Keratinocyte (primary cell): ENCODE measurements at regions not wholly inside any gene's neighbourhood (a gene's known extent, or its start where the extent isn't known, plus 50 kb on each side); places are given as distances from the start of the nearest gene placed in this dataset.
"Not testable (repeated sequence)": the region's sequence is repeated elsewhere in the genome, so short reads cannot be mapped to it uniquely, and the experiment has no call there.

Experiments
- DNase-seq: peaks from one replicate; pipeline ENCODE4 v3.0.0-alpha.2; 2011; ENCODE audit warnings: low read depth, missing footprints, low spot score
- FAIRE-seq: peaks from 2 replicates; lab custom pipeline; 2011; peaks lifted over from hg19 to GRCh38; lab: Jason Lieb, UNC
- H2AFZ ChIP-seq: 2 replicates; pipeline ENCODE4 v1.6.0; 2012; ENCODE audit warnings: low read length, control low read depth, inconsistent platforms; ENCODE audit not compliant: control insufficient read depth
- H3K27ac ChIP-seq: 2 replicates; pipeline ENCODE4 v1.5.1; 2011; ENCODE audit warnings: low read length; ENCODE audit not compliant: control insufficient read depth, insufficient read depth
- H3K27me3 ChIP-seq: 3 replicates; pipeline ENCODE4 v1.6.0; 2011; ENCODE audit warnings: low read length; ENCODE audit not compliant: control insufficient read depth, insufficient read depth; ENCODE audit errors: extremely low read depth
- H3K36me3 ChIP-seq, 2 experiments: 2 replicates in 1 of 2; 3 replicates in 1 of 2; pipeline ENCODE4 v1.5.1; 2011; ENCODE audit warnings: low read length in 2 of 2, mild to moderate bottlenecking in 1 of 2; ENCODE audit not compliant: control insufficient read depth in 2 of 2, insufficient read depth in 2 of 2; ENCODE audit errors: extremely low read depth in 1 of 2
- H3K4me1 ChIP-seq: 3 replicates; pipeline ENCODE4 v1.5.1; 2011; ENCODE audit warnings: low read length; ENCODE audit not compliant: control insufficient read depth, insufficient read depth; ENCODE audit errors: extremely low read depth
- H3K4me2 ChIP-seq: 3 replicates; pipeline ENCODE4 v1.6.0; 2011; ENCODE audit warnings: low read depth, low read length; ENCODE audit not compliant: control insufficient read depth, insufficient read depth; ENCODE audit errors: extremely low read depth
- H3K4me3 ChIP-seq, 3 experiments: fragments of 200-600 bp in 1 of 3; sonication (generic) in 1 of 3; 2 replicates in 2 of 3; 3 replicates in 1 of 3; pipeline ENCODE4 v1.5.1; 2011 to 2016; ENCODE audit warnings: low read length in 3 of 3, mild to moderate bottlenecking in 3 of 3, control low read depth in 2 of 3, inconsistent platforms in 1 of 3, low read depth in 1 of 3, mixed read lengths in 1 of 3, mixed run types in 1 of 3, moderate library complexity in 1 of 3; ENCODE audit not compliant: control insufficient read depth in 2 of 3, insufficient read depth in 2 of 3; ENCODE audit errors: extremely low read depth in 1 of 3
- H3K79me2 ChIP-seq: 2 replicates; pipeline ENCODE4 v1.6.0; 2012; ENCODE audit warnings: low read length; ENCODE audit not compliant: control insufficient read depth, insufficient read depth
- H3K9ac ChIP-seq: 3 replicates; pipeline ENCODE4 v1.6.0; 2011; ENCODE audit warnings: low read length; ENCODE audit not compliant: control insufficient read depth, insufficient read depth; ENCODE audit errors: extremely low read depth
- H3K9me1 ChIP-seq: 3 replicates; pipeline ENCODE4 v1.6.0; 2011; ENCODE audit warnings: low read length; ENCODE audit not compliant: control insufficient read depth, insufficient read depth; ENCODE audit errors: extremely low read depth
- H3K9me3 ChIP-seq: 2 replicates; pipeline ENCODE4 v1.5.1; 2012; ENCODE audit warnings: low read depth, low read length; ENCODE audit not compliant: control insufficient read depth
- H4K20me1 ChIP-seq: 3 replicates; pipeline ENCODE4 v1.6.0; 2011; ENCODE audit warnings: low read length; ENCODE audit not compliant: control insufficient read depth, insufficient read depth; ENCODE audit errors: extremely low read depth
- EZH2 ChIP-seq: IDR thresholded peaks from one replicate; pipeline ENCODE4 v1.6.1; 2012; ENCODE audit warnings: inconsistent platforms, mild to moderate bottlenecking, low read length, moderate library complexity
- dilution Hi-C: fragments of 300-500 bp; cut with MboI; formaldehyde crosslinking; loops from one replicate; pipeline ENCODE4 v1.7.0; 2020; ENCODE audit warnings: low sequenced_read_pairs; ENCODE audit not compliant: extremely low pct_ligation_motif_present
- TF ChIP-seq, protein P1 (sequence below), 3 experiments: IDR thresholded peaks in 1 of 3; conservative IDR thresholded peaks in 1 of 3; optimal IDR thresholded peaks in 1 of 3; 2 replicates in 2 of 3; 3 replicates in 1 of 3; pipeline versions ENCODE3 to v1.5.1; 2011; ENCODE audit warnings: low read length in 3 of 3, mild to moderate bottlenecking in 3 of 3, moderate library complexity in 2 of 3, control low read depth in 1 of 3, inconsistent platforms in 1 of 3; ENCODE audit not compliant: insufficient read depth in 2 of 3; ENCODE audit errors: extremely low read depth in 1 of 3

DNA sequence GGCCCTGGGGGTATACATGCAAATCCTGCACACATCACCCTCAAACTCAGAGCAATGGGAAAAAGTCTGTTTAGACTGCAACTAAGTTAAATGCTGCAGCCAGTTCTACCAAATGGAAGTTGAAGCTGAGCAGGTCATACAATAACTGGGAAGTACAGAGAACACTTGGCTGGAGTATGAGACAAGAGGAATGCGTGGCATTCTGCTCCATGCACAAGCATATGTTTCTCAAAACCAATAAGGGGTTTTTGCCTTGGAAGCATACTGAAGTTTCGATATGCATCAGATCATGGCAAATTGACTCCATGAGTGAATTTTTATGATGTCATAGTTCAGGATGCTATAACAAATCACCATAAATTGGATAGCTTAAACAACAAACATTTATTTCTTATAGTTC is 193.8 kb downstream of the COL12A1 start:
- no peak overlapping the region for H2AFZ ChIP-seq
- no peak overlapping the region for H3K4me3 ChIP-seq
- no peaks in the 10 kb centered on the region for H3K79me2 ChIP-seq
- DNase-seq, result no peak
- no peak for FAIRE-seq
- no peak overlapping the region for H3K27ac ChIP-seq
- dilution Hi-C loops, result no loop called here
- H4K20me1 ChIP-seq, result no peaks in the 10 kb centered on the region
- no peak overlapping the region for H3K9ac ChIP-seq
- no peak for TF ChIP-seq EZH2
- TF ChIP-seq, protein P1, sequence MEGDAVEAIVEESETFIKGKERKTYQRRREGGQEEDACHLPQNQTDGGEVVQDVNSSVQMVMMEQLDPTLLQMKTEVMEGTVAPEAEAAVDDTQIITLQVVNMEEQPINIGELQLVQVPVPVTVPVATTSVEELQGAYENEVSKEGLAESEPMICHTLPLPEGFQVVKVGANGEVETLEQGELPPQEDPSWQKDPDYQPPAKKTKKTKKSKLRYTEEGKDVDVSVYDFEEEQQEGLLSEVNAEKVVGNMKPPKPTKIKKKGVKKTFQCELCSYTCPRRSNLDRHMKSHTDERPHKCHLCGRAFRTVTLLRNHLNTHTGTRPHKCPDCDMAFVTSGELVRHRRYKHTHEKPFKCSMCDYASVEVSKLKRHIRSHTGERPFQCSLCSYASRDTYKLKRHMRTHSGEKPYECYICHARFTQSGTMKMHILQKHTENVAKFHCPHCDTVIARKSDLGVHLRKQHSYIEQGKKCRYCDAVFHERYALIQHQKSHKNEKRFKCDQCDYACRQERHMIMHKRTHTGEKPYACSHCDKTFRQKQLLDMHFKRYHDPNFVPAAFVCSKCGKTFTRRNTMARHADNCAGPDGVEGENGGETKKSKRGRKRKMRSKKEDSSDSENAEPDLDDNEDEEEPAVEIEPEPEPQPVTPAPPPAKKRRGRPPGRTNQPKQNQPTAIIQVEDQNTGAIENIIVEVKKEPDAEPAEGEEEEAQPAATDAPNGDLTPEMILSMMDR (optimal IDR thresholded peaks at IDR 0.05 in 1 of 3, IDR thresholded peaks at IDR 0.05 in 1 of 3, conservative IDR thresholded peaks at IDR 0.05 in 1 of 3; ENCODE audit: extremely low read depth in 1 of 3, insufficient read depth in 2 of 3, low read length in 3 of 3), result no peak
- no peaks in the 10 kb centered on the region for H3K9me3 ChIP-seq
- no peaks in the 10 kb centered on the region for H3K27me3 ChIP-seq
- H3K9me1 ChIP-seq, result no peaks in the 10 kb centered on the region
- H3K4me2 ChIP-seq, result no peak overlapping the region
- no peaks in the 10 kb centered on the region for H3K4me1 ChIP-seq
- H3K36me3 ChIP-seq, result no peaks in the 10 kb centered on the region

DNA sequence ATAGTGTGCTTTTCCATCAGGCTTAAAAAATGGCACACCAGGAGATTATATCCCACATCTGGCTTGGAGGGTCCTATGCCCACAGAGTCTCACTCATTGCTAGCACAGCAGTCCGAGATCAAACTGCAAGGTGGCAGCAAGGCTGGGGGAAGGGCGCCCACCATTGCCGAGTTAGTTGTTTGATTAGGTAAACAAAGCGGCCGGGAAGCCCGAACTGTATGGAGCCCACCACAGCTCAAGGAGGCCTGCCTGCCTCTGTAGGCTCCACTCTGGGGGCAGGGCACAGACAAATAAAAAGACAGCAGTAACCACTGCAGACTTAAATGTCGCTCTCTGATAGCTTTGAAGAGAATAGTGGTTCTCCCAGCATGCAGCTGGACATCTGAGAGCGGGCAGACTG is 201.9 kb downstream of the COL12A1 start:
- H3K27ac ChIP-seq, DNase-seq, dilution Hi-C loops, H3K9me3 ChIP-seq, H4K20me1 ChIP-seq, H3K79me2 ChIP-seq, H3K4me3 ChIP-seq, H3K27me3 ChIP-seq, H2AFZ ChIP-seq, H3K4me2 ChIP-seq, H3K36me3 ChIP-seq, H3K9me1 ChIP-seq, H3K9ac ChIP-seq, H3K4me1 ChIP-seq, FAIRE-seq: not testable (repeated sequence)

DNA sequence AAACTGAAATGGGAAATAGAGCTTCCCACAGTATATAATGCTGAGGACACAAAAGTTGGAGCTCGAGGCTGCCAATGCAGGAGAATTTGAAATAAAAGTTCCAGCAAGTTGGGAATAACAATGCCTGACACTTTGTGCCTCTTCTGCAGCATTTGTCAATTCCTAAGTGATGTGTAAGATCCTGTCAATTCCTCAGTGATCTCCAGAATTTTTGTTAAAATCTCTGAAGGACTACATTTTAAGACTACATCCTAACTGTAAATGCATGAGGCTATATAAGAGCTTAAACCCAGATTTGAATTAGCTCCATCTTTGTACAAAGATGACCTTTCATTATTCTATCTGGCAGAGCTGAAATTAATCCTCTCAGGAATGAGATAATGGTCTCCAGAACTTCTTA is 208.2 kb downstream of the COL12A1 start:
- Histone ChIP-seq H3K79me2 (no peaks in the 10 kb centered on the region), H3K36me3 (no peaks in the 10 kb centered on the region), H3K27me3 (no peaks in the 10 kb centered on the region), H3K4me1 (peaks cover 11% of the 10 kb centered on the region), H3K4me2 (no peak overlapping the region), H3K9me3 (no peaks in the 10 kb centered on the region), H3K4me3 (no peak overlapping the region), H3K9me1 (no peaks in the 10 kb centered on the region), H3K27ac (no peak overlapping the region), H4K20me1 (no peaks in the 10 kb centered on the region), H2AFZ (no peak overlapping the region), H3K9ac (no peak overlapping the region)
- TF ChIP-seq, protein P1 (optimal IDR thresholded peaks at IDR 0.05 in 1 of 3, IDR thresholded peaks at IDR 0.05 in 1 of 3, conservative IDR thresholded peaks at IDR 0.05 in 1 of 3; ENCODE audit: extremely low read depth in 1 of 3, insufficient read depth in 2 of 3, low read length in 3 of 3), result no peak
- no peak for TF ChIP-seq EZH2
- dilution Hi-C loops, result no loop called here
- no peak for DNase-seq
- FAIRE-seq, result no peak
